ENCODE measurements at regions not wholly inside any gene's neighbourhood (a gene's known extent, or its start where the extent isn't known, plus 50 kb on each side); places are given as distances from the start of the nearest gene placed in this dataset.

GRCh38 chr6:169316651-169317050 is 63.0 kb upstream of the THBS2 start:
- Histone ChIP-seq H4K20me1 (ENCODE audit: insufficient read depth) (no peaks in the 10 kb centered on the region), H3K4me3 (ENCODE audit: low read depth in 2 of 2, low read length in 1 of 2) (no peak overlapping the region), H3K27ac (ENCODE audit: low read depth in 2 of 2, low read length in 1 of 2) (no peak overlapping the region), H3K4me2 (no peak overlapping the region), H3K9ac (no peak overlapping the region), H3F3A (replicated peaks; ENCODE audit: insufficient read depth) (no peaks in the 10 kb centered on the region), H3K4me1 (ENCODE audit: control insufficient read depth in 1 of 2, insufficient read depth in 2 of 2, low read depth in 1 of 2, low read length in 1 of 2) (no peaks in the 10 kb centered on the region), H3K79me2 (ENCODE audit: insufficient read depth) (no peaks in the 10 kb centered on the region), H3K27me3 (ENCODE audit: insufficient read depth) (no peaks in the 10 kb centered on the region), H3K9me3 (no peaks in the 10 kb centered on the region), H3K9me2 (no peaks in the 10 kb centered on the region), H2AFZ (ENCODE audit: low read depth) (no peak overlapping the region), H3K36me3 (replicated peaks in 1 of 2; ENCODE audit: control insufficient read depth in 1 of 2, insufficient read depth in 2 of 2, low read length in 1 of 2) (no peaks in the 10 kb centered on the region)
- 78% methylated on average over 5 of the region's 5 CpGs for WGBS (ENCODE audit: low lambda C conversion rate)
- no peak for DNase-seq
- CTCF ChIA-PET: no interaction called here
- POLR2A ChIA-PET: no interaction called here
- TF ChIP-seq FOSL2 (IDR thresholded peaks at IDR 0.05; ENCODE audit: borderline replicate concordance, low read depth): no peak
- TF ChIP-seq RXRA (IDR thresholded peaks at IDR 0.05; ENCODE audit: borderline replicate concordance, low read depth): no peak
- no peak for TF ChIP-seq JUND (IDR thresholded peaks at IDR 0.05)
- TF ChIP-seq YY1 (IDR thresholded peaks at IDR 0.05; ENCODE audit: low read depth): no peak

- H3K9ac ChIP-seq: no peak overlapping the region
- no peaks in the 10 kb centered on the region for H3K36me3 ChIP-seq (replicated peaks in 1 of 2; ENCODE audit: control insufficient read depth in 1 of 2, insufficient read depth in 2 of 2, low read length in 1 of 2)
- H3K27me3 ChIP-seq (ENCODE audit: insufficient read depth): no peaks in the 10 kb centered on the region
- ChIA-PET POLR2A (no interaction called here), CTCF (no interaction called here)
- H3K27ac ChIP-seq (ENCODE audit: low read depth in 2 of 2, low read length in 1 of 2): no peak overlapping the region
- no peak for TF ChIP-seq SIN3A (IDR thresholded peaks at IDR 0.05; ENCODE audit: borderline replicate concordance, low read depth, low read length)
- TF ChIP-seq ZBTB33 (IDR thresholded peaks at IDR 0.05; ENCODE audit: borderline replicate concordance, low read depth): no peak
- TF ChIP-seq FOSL2 (IDR thresholded peaks at IDR 0.05; ENCODE audit: borderline replicate concordance, low read depth): no peak
- no peak for TF ChIP-seq POLR2AphosphoS5 (IDR thresholded peaks at IDR 0.05; ENCODE audit: low read depth, low read length)
- TF ChIP-seq MEF2A (IDR thresholded peaks at IDR 0.05; ENCODE audit: borderline replicate concordance, low read depth): no peak
- TF ChIP-seq YY1 (IDR thresholded peaks at IDR 0.05; ENCODE audit: low read depth): no peak
- TF ChIP-seq RXRA (IDR thresholded peaks at IDR 0.05; ENCODE audit: borderline replicate concordance, low read depth): no peak
- no peak for TF ChIP-seq USF2 (IDR thresholded peaks at IDR 0.05; ENCODE audit: borderline replicate concordance, low read depth, low read length)
- TF ChIP-seq USF1 (IDR thresholded peaks at IDR 0.05; ENCODE audit: borderline replicate concordance, low read depth): no peak
- no peaks in the 10 kb centered on the region for H3K79me2 ChIP-seq (ENCODE audit: insufficient read depth)
- no peaks in the 10 kb centered on the region for H3K4me1 ChIP-seq (ENCODE audit: control insufficient read depth in 1 of 2, insufficient read depth in 2 of 2, low read depth in 1 of 2, low read length in 1 of 2)
- no peak for DNase-seq
- no peaks in the 10 kb centered on the region for H4K20me1 ChIP-seq (ENCODE audit: insufficient read depth)
- no peak overlapping the region for H2AFZ ChIP-seq (ENCODE audit: low read depth)
- H3F3A ChIP-seq (replicated peaks; ENCODE audit: insufficient read depth): peaks cover 3% of the 10 kb centered on the region
- H3K4me3 ChIP-seq (ENCODE audit: low read depth in 2 of 2, low read length in 1 of 2): no peak overlapping the region
- no peaks in the 10 kb centered on the region for H3K9me2 ChIP-seq
- WGBS (ENCODE audit: low lambda C conversion rate): 79% methylated on average over 12 of the region's 12 CpGs
- no peaks in the 10 kb centered on the region for H3K9me3 ChIP-seq
- H3K4me2 ChIP-seq: no peak overlapping the region
These were observed 62.4 kb upstream of the THBS2 start for GRCh38 chr6:169315830-169316614.
